HG02642 (cell line): ENCODE measurements at regions not wholly inside any gene's neighbourhood (a gene's known extent, or its start where the extent isn't known, plus 50 kb on each side); places are given as distances from the start of the nearest gene placed in this dataset.

ENCODE experiments used
- ATAC-seq: cut with Tn5 transposase; IDR thresholded peaks from one replicate; pipeline ENCODE4 v1.9.1; 2021; ENCODE audit warnings: mild to moderate bottlenecking; ENCODE audit not compliant: unreplicated experiment, poor library complexity

DNA sequence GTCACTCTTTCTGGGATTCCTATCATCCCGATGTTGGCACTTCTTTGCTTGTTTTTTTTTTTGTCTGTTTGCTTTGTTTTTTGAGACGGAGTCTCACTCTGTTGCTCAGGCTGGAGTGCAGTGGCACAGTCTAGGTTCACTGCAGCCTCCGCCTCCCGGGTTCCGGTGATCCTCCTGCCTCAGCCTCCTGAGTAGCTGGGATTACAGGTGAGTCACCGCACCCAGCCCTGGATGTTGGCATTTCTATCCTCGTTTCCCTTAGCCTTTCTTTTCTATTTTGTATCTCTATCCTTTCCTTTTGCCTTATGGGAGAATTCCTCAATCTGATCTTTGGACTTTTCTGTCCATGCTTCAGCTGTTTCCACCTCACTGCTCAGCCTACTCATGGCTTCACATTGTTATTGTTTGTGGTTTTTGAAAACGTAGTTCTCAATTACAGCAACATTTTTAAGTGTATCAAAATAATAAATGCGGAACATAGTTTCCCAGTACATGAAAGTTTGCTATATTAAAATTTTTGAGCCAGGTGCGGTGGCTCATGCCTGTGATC lies 62.1 kb upstream of the ZNF516 start:
- ATAC-seq, result no peak

DNA sequence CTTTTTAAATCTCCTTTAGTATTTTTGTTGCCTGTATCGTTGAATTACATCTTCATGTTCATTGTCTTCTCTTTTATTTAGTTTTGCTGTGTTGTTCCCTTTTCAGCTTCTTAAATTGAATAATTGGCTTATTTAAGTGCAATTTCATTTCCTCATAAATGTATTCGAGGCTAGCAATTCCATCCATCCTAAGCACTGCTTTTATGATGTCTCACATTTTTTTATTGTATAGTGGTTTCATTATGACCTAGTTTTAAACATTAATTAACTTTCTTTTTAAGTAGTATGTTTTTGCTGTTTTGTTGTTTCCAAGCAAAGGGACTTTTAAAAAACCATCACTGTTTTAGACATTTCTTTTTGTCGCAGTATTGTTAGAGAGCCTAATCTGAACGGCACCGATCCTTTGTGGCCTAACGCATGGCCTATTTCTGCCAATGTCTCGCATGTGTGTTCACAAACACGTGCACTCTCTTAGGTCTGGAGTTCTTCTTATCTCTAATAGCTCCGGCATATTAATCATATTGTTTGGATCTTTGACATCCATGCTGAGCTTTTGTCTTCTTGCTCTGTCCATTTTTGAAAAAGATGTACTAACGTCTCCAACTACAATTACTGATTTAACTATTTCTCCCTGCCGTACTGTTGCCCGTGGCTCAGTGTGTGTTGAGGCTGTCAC lies 59.6 kb upstream of the ZNF516 start:
- no peak for ATAC-seq

- ATAC-seq, result no peak
These were observed 58.9 kb upstream of the ZNF516 start for GRCh38 chr18:76553715-76554546.

- no peak for ATAC-seq
These were observed 53.5 kb upstream of the ZNF516 start for GRCh38 chr18:76548541-76548940.

DNA sequence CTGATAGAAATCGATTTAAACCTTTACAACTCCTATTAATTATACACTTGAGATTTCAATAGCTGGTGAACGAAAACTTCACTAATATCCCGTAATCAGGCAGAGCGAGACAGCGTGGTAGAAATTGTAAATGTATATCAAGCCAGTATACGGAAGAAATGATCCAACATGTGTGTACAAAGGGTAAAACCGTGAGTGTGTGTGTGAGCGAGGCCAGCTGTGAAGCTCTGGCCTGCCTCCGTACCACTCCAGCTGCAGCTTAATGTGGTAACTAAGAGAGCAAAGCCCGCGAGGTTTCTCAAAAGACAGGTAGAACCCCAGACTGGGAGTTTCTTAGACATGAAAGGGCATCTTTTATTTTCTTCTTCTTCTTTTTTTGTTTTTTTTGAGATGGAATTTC lies 52.3 kb upstream of the ZNF516 start:
- no peak for ATAC-seq

- ATAC-seq, result no peak
These were observed 51.4 kb upstream of the ZNF516 start for GRCh38 chr18:76546436-76546835.

- ATAC-seq, result no peak
These were observed 51.0 kb upstream of the ZNF516 start for GRCh38 chr18:76546088-76546435.

- ATAC-seq, result no peak
These were observed 50.5 kb upstream of the ZNF516 start for GRCh38 chr18:76545433-76546087.

DNA sequence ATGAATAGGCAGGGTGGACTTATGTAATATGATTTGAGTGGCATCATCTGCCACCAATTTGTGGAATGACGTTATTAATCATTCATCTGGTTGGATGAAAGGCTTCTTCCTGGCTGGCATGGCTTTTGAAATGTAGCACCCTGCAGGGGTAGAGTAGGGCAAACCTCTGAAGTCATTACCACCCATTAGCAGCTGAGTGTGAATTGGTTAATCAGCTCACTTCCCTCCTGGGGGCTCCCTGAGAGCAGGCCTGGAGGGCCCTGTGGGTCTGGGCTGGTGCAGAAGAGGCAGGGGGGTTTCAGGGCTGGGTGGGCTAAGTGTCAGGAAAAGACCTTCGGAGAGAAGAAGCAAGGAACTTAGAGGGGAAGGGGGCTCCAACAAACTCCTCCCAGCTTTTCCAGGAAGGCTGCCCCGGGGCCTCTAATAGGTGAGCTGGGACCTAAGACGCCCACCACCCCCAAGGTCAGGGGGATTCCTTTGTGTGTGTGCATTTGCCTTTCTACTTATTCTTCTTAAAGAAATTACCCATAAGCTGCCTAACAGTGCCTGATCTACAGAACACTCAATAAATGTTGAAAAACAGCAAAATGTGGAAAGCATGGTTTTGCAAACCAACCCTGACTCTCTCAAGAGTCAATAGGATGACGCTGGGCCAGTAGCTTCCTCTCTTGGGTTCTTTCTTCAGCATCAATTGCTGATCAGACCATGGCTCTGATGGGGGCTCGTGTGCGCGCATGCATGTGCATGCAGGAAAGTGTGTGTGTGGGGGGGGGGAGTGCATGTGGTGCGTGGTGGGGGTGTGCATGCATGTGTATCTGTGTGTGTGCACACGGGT lies 49.7 kb upstream of the ZNF516 start:
- no peak for ATAC-seq
